ENCODE measurements at regions not wholly inside any gene's neighbourhood (a gene's known extent, or its start where the extent isn't known, plus 50 kb on each side); places are given as distances from the start of the nearest gene placed in this dataset.

GRCh38 chr3:177973241-177973840, 562.9 kb upstream of the KCNMB2 start:
- TF ChIP-seq CTCF (IDR thresholded peaks at IDR 0.05; ENCODE audit: low read depth, low read length): no peak
- H3K4me3 ChIP-seq (ENCODE audit: low read depth, low read length): no peak overlapping the region

GRCh38 chr3:177976241-177976640, 560.0 kb upstream of the KCNMB2 start:
- no peak overlapping the region for H3K4me3 ChIP-seq (ENCODE audit: low read depth, low read length)
- no peak for TF ChIP-seq CTCF (IDR thresholded peaks at IDR 0.05; ENCODE audit: low read depth, low read length)

GRCh38 chr3:177976866-177977265, 559.4 kb upstream of the KCNMB2 start:
- H3K4me3 ChIP-seq (ENCODE audit: low read depth, low read length): no peak overlapping the region
- no peak for TF ChIP-seq CTCF (IDR thresholded peaks at IDR 0.05; ENCODE audit: low read depth, low read length)

GRCh38 chr3:177977381-177978158, 558.7 kb upstream of the KCNMB2 start:
- H3K4me3 ChIP-seq (ENCODE audit: low read depth, low read length): no peak overlapping the region
- TF ChIP-seq CTCF (IDR thresholded peaks at IDR 0.05; ENCODE audit: low read depth, low read length): no peak

- H3K4me3 ChIP-seq (ENCODE audit: low read depth, low read length): no peak overlapping the region
- TF ChIP-seq CTCF (IDR thresholded peaks at IDR 0.05; ENCODE audit: low read depth, low read length): no peak
Measured at GRCh38 chr3:177978946-177979345, 557.3 kb upstream of the KCNMB2 start.

GRCh38 chr3:177979703-177980102, 556.5 kb upstream of the KCNMB2 start:
- TF ChIP-seq CTCF (IDR thresholded peaks at IDR 0.05; ENCODE audit: low read depth, low read length): no peak
- no peak overlapping the region for H3K4me3 ChIP-seq (ENCODE audit: low read depth, low read length)

- TF ChIP-seq CTCF (IDR thresholded peaks at IDR 0.05; ENCODE audit: low read depth, low read length): no peak
- H3K4me3 ChIP-seq (ENCODE audit: low read depth, low read length): no peak overlapping the region
Measured at GRCh38 chr3:177981576-177981975, 554.7 kb upstream of the KCNMB2 start.

All from WI38 (cell line).